ENCODE measurements at regions not wholly inside any gene's neighbourhood (a gene's known extent, or its start where the extent isn't known, plus 50 kb on each side); places are given as distances from the start of the nearest gene placed in this dataset.

DNA sequence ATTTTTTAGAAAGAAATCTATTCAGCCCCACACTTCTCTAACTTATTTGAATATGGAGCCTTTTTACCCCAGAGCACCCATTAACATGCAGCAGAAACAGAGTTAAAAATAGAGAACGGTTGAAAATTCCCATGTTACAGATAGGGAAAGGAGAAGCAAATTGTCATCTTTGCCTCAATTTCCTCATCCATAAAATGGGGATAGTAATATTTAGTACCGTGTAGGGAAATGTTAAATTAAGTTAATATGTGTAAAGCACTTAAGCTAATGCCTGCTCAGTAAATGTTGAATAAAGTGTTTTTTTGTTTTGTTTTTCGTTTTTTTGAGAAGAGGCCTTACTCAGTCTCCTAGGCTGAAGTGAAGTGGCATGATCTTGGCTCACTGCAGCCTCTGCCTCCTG lies 50.3 kb downstream of the NAV1 start:
- no peak for FAIRE-seq
- DNase-seq (ENCODE audit: low spot score in 2 of 2): no peak

DNA sequence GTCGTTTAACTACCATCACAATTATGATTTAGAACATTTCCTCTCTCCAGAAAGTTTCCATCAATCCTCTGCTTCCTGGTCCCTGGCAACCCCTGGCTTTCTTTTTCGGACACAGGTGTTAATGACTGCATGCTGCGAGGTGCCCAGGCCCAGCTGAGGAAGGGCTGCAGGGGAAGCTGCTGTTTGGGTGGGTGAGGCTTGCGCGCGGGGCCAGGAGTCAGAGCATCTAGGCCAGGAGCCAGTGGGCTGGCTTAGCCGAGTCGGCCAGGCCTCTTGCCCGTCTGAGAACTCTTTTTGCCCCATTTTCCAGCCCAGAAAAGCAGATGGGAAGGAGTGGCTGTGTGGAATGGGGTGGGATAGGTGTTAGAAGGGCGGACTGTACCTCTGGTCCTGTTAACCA lies 51.5 kb downstream of the NAV1 start:
- DNase-seq (ENCODE audit: low spot score in 2 of 2): no peak

DNA sequence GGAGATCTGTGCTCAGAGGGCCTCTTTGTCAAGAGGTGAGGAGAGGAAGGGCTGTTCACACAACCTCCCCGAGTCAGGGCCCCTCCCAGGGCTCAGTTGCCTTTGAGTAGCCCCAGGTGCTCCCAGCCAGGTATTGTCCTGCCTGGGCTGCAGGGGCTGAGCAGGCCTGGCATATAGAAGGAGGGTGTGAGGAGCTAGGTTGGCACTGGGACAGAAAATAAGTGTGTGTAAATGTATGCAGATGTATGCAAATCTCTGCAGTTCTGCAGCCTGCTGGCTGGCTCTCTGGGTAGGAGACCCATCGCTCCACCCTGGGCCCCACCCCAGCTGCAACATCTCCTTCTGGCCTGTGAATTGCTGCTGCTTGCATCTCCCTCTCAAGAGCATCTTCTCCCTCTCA lies 52.4 kb downstream of the NAV1 start:
- FAIRE-seq (no peak), DNase-seq (ENCODE audit: low spot score in 2 of 2) (no peak)

More for the DNA sequence above, 51.5 kb downstream of the NAV1 start:
- FAIRE-seq: no peak

DNA sequence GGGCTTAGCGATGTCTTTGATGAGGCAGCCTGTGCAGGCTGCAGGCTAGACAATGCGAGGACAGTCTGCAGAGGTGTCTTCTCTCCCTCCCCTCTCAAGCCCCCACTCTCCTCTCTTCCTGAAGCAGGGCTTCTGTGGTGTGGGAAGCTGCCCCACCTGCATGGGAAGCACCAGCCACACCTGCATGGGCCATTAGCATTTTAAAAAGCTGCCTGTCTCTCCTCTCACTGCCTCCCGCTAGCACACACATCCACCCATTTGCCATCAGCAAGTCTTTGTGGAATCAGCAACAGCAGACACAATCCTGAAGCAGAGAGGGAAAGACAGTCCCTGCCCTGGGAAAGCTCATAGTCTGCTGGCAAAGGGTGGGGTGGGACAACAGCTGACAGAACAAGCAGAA lies 53.1 kb downstream of the NAV1 start:
- FAIRE-seq (no peak), DNase-seq (ENCODE audit: low spot score in 2 of 2) (no peak)

DNA sequence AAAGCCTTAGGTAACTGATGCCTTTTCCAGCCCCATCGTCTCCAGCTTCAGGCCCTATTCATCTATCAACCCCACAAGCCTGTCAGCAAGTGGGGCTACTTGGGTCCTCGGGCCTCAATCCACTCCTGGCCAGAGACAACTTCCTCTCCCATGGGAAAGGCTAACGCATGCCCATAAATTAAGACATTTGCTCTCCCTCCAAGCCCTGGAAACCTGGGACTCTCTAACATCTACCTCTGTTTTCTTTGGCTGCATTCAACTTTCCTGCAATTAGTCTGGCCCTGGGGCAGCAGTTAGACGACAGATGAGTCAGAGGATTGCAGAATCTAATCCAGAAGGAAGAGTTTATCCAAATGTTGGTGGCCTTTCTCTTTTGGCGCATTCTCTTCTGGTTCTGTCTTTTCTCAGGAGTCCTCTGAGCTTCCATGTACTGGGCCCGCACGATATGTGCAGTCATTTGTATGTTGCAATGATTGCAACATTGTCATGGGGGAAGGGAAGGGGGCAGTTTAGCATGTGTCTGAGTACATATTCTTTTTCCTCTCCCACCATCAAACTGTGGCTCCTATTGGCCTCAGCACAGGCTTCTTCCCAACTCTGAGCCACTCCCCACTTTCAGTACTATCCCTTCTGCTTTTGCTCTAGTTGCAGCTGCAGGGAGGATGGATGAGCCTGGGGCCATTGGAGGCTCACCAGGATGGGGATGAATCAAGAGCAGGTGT lies 54.4 kb downstream of the NAV1 start:
- FAIRE-seq: no peak
- DNase-seq (ENCODE audit: low spot score in 2 of 2): no peak

DNA sequence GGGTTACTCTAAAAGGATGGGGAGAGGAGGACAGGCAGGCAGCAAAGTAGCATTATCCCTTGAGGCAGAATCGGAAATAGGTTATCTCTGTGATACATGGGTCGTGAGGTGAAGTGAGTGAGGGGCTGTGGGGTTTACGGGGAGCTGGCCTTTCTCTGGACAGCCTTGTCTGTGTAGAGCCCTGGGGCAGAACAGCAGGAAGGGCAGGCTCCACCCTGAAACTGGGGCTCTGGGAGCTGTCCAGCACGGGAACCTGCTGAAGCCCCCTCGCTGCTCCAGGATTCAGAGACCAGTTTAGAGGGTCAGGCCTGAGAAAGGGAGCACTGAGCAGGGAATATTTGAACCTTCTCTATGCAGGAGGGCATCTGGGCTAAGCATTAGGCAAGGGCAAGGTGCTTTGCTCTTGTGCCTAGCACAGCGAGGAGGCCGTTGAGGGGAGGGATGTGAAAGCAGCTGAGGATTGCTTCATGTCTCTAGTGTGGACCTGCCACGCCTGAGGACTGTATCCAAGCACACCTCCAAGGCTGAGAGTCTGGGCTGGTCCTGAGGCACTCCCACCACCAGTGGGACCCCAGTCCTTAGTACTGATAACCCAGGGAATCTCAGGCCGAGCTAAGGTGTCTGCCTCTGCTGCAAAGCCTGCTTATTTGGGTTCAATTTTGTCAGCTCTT lies 55.8 kb downstream of the NAV1 start:
- DNase-seq (ENCODE audit: low spot score in 2 of 2) (no peak), FAIRE-seq (no peak)

DNA sequence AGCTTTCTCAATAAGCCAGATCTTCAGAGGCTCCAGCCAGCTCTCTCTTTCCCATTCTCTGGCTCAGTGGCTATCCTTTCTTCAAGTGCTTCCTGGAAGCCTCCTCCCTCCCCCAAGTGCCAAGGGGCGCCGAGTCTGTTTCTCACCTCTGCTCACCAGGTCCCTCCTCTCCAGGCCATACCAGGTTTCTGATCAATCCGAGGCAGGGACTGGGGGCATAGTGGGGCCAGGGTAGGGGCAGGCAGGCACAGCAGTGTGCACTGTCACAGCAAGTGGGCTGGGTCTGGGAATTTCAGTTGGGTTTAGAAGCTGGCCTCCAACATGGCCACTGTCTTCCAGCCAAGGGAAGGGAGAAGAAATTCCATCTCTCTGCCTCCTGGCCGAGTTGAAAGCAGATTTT lies 56.5 kb downstream of the NAV1 start:
- FAIRE-seq (no peak), DNase-seq (ENCODE audit: low spot score in 2 of 2) (no peak)

DNA sequence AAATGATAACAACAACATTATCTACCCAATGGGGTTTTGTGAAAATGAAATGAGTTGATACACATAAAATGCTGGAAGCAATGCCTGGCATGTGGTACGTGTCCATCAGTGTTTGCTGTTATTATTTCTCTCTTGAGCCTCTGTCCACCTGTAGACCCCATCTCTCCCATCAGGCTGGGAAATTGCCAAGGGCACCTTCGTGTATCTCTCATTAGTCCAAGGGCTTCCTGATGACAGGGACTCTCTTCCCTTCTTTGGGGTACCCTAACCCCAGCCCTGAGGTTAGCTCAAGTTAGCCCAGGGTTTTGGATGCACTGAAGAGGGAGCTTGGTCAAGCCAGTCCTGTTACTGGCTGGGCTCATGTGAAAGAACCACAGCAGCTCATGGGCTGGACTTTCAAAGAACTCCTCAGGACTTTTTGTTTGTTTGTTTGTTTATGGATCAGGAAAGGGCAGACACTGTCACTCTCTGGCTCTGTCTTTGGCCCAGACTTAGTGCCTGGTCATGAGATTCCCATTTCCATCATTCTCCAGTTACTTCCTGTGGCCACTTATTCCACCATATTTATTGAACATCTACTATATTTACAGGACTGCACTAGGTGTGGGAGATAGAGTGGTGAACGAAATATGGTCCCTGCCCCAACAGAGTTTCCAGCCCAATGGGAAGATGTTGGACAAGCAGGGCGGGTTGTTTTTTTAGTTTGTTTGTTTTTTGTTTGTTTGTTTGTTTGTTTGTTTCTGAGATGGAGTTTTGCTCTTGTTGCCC lies 57.4 kb downstream of the NAV1 start:
- DNase-seq (ENCODE audit: low spot score in 2 of 2) (no peak), FAIRE-seq (no peak)

DNA sequence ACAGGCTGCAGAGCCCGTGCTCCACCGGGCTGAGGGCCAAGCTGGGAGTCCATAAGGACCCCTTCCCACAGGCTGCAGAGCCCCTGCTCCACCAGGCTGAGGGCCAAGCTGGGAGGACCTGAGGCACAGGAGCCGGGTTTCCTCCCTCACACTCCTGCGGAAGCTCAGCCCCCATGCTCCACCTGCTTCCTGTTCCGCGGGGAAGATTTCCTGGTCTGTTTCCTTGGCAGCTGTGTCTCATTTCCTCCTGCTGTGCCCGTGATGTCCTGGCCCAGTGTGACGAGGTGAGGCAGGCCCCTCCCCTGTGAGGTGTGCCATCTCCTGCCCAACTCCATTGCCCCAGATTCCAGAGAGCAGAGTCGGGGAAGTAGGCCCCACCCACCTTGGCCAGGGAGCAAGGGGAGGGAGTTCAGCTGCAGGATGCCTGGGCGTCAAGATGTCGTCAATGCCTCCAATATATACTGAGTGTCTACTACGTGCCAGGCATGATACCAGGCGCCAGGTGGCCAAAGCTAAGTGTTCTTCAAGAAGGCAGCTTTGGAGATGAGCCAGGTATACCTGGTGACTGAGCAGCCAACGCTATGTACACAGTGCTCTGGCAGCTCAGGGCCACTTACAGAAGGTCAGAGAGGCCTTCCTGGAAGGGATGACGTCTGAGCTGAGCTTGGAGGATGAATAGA lies 58.8 kb downstream of the NAV1 start:
- DNase-seq (ENCODE audit: low spot score in 2 of 2): no peak
- FAIRE-seq: no peak

DNA sequence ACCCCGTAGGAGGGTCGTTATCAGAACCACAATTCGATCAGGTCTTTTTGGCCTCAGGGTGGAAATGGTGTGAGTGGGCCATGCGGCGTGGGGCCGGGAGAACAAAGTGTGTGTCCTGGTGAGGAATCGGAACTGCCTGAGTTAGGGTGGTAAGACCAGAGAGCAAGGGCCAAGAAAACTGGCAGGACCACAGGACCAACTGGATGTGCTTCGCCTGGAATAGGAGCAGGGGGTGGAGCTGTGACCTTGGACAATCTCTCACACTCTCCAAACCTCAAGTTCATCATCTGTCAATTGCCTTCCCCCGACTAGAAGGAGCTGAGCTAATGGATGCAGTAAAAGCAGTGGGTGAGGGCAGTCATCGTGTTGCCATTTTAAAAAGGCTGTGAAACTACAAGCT lies 59.5 kb downstream of the NAV1 start:
- FAIRE-seq (no peak), DNase-seq (ENCODE audit: low spot score in 2 of 2) (no peak)

DNA sequence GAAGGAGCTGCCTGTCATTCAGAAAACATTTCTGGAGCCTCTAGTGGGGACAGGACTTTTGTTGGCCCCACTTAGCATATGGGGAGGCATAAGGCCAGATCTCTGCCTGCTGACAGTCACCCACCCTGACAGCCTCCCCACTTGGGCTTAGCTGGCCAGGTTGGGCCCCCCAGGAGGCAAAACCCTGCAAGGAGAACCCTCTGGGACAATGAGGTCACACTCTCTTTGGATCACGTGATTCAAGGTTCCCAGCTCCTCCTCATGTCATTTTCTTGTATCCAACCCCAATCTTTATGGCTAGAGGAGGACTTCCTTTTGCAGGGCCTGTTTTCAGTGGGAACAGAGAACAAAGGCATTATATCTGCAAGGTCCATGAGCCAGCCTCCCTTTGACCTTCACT lies 60.0 kb downstream of the NAV1 start:
- no peak for FAIRE-seq
- DNase-seq (ENCODE audit: low spot score in 2 of 2): no peak

DNA sequence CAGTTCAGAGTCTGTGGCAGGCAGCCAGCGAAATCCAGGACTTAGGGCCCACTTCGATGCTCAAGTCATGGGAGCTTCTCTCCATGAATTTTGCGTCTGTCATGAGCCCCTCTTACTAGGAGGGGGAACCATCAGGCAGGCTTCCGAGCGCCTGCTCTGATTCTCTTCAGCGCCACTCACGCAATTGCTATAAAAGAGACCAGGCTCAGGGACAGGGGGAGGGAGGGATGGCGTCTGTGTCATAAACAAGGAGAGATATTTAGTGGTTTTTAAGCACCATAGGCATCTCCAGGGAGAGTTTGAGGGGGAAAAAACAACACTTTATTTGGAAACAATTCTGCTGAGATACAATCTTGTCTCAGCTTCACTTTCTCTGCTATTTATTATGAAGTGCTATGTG lies 60.6 kb downstream of the NAV1 start:
- no peak for DNase-seq (ENCODE audit: low spot score in 2 of 2)
- FAIRE-seq: no peak

DNA sequence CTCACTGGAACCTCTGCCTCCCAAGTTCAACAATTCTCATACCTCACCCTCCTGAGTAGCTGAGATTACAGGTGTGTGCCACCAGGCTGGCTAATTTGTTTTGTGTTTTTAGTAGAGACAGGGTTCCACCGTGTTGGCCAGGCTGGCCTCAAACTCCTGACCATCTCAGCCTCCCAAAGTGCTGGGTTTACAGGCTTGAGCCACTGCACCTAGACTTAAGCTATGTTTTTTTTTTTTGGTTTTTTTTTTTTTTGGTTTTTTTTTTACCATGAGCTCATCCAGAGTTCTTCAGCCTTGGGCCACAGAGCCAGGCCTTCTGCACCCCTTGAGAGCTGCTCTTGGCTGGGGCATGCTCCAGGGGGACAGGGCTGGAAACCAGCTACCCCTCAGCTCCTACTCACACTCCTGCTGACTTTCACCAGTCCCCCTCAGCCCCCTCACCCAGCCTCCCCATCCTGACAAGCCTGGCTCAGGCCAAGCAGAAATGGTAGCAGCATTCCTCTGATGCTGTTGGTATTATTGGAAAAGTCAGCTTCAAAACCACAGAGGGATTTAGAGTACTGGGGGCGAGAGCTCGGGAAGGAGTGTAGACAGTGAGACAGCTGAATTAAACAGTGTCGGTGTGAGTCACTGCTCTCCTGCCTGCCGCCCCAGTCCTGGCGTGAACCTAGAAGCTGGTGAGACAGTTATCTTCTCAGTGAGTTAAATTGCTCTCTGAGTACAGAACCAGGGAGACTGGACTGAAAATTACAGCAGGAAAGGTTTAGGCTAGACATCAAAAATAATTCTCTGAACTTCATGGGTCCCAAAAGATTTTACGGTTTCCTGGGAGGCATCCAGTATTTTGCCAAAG lies 63.7 kb downstream of the NAV1 start:
- DNase-seq (ENCODE audit: low spot score in 2 of 2) (no peak), FAIRE-seq (no peak)

DNA sequence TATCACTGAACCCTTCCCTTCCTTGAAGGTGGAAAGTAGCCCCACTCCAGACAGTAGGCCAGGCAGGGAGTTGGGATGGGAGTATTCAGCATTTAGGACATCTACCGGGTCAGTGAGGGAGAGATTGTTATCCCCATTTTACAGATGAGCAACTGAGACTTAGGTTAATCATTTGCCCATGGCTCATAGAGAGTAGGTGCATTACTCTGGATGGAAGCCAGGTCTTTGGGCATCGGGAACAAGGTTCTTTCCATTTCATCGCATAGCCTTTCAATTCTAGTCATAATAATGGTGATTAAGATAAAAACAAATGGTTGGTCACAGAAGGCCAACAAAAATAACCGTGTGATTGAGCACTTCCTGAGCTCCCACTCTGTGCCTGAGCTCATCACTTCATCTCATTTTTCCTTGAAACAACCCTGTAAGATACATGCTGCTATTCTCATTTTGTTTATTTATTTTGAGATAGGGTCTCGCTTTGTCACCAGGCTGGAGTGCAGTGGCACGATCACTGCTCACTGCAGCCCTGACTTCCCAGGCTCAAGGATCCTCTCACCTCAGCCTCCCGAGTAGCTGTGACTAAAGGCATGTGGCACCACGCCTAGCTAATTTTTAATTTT lies 64.8 kb downstream of the NAV1 start:
- FAIRE-seq: no peak
- no peak for DNase-seq (ENCODE audit: low spot score in 2 of 2)

DNA sequence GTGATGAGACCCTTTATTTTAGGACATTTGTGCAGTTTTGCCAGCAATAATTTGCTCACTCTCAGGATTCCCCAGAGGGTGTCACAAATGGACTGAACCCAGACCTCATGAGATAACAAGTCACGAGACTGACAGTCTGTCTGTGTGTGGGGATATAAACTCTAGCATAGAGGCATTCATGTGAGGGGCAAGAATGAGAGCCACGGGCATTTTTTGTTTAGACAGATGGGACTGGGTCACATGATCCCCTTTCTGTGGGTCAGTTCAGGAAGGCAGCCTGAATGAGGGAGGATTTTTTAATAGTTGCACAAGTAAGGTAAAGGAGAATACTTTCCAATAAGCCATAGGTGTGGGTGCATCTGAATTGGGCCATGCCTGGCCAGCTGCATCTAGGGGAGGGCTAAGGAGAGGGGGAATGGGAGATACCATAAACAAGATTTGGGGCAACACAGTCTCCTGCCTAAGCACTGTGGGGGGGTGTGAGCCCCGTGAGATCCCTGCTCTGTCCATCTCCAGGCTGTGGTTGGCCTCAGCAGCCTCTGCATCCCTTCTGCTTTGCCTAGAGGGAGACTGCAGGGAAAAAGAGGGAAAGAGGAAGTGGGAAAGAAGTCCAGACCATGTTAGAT lies 66.6 kb downstream of the NAV1 start:
- DNase-seq (ENCODE audit: low spot score in 2 of 2) (no peak), FAIRE-seq (no peak)

DNA sequence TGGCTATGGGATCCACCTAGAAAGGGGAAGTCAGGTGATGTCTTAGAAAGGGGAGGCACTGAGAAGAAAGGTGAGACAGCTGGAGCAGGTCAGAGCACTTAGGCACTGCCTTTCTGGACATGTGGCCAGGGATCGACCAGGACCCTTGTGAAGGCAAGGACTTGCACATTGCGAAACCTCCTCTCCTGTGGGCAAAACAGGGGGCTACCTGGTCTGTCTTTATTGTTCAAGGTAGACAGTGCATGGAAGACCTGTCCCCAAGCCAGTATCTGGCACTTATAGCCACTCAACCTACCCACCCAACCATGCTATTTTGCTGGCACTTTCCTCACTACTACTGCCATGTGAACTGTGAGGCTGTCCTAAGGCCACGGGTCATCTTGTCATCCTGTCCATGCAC lies 67.2 kb downstream of the NAV1 start:
- no peak for FAIRE-seq
- no peak for DNase-seq (ENCODE audit: low spot score in 2 of 2)

DNA sequence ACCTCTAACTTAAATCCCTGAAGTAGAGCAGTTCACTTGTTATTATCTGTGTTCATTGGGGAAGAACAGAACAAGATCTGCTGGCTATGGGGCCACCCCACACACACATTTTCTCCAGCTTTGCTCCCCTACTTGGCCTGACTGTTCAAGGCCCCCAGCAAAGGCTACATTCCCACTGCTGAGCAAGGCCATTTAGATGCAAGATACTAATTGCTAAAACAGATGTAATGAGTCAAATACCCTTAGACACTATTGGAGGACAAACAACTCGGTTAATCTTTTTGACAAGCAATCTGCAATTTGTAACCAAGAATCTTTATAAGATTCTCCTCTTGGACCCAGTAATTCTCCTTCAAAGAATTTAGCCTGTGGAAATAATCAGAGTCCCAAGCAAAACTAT lies 67.7 kb downstream of the NAV1 start:
- no peak for DNase-seq (ENCODE audit: low spot score in 2 of 2)
- FAIRE-seq: no peak

DNA sequence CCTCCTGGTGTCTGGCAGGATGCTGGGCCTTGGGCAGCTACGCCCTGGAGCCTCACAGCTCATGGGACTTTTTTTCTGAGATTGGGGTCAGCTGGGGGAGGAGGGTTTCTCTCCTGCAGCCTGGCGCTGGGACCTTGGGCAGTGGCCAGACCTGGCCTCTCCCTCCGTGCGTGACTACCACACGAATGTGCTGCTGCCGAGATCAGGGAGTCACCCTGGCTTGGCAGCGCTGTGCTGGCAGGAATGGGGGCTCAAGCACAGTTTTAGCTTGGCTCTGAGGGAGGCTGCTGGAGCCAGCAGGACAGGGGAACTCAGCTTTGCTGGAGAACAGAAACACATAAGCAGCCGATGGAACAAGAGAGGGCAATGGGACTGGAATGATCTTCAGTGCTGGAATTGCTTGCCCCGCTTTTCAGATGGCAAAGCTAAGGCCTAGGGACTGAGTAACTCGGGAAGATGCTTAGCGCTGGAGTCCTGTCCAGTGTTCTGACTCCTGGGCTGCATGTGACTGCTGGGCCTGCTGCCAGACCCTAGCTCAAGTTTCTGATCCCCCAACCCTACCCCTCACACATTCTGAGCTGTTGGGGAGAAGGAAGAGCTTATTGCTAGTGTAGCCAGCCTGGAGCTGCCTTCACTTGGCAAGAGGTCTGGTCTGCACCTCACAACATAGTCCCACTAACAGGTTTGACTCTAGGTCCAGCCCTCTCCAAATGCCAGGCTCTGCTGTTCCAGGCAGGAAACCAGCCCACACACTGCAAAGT lies 69.9 kb downstream of the NAV1 start:
- no peak for FAIRE-seq
- DNase-seq (ENCODE audit: low spot score in 2 of 2): no peak

Data from frontal cortex (tissue), 3 donors.